ENCODE measurements at regions not wholly inside any gene's neighbourhood (a gene's known extent, or its start where the extent isn't known, plus 50 kb on each side); places are given as distances from the start of the nearest gene placed in this dataset.

DNA sequence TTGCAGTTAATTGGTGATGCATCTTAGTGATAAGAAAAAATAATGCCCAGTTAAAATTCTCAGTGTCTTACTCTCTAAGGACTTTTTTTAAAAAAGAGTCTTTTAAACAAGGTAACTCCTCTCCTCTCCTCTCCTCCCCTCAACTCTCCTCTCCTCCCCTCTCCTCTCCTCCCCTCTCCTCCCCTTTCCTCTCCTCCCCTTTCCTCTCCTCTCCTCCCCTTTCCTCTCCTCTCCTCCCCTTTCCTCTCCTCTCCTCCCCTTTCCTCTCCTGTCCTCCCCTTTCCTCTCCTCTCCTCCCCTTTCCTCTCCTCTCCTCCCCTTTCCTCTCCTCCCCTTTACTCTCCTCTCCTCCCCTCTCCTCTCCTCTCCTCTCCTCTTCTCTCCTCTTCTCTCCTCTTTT lies 675.9 kb upstream of the RBFOX1 start:
- TF ChIP-seq, protein P1, sequence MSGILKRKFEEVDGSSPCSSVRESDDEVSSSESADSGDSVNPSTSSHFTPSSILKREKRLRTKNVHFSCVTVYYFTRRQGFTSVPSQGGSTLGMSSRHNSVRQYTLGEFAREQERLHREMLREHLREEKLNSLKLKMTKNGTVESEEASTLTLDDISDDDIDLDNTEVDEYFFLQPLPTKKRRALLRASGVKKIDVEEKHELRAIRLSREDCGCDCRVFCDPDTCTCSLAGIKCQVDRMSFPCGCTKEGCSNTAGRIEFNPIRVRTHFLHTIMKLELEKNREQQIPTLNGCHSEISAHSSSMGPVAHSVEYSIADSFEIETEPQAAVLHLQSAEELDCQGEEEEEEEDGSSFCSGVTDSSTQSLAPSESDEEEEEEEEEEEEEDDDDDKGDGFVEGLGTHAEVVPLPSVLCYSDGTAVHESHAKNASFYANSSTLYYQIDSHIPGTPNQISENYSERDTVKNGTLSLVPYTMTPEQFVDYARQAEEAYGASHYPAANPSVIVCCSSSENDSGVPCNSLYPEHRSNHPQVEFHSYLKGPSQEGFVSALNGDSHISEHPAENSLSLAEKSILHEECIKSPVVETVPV (CRISPR knock-in tag; IDR thresholded peaks at IDR 0.05) = no peak
- TF ChIP-seq ZFP3 (CRISPR knock-in tag; IDR thresholded peaks at IDR 0.05) (no peak), PPARA (CRISPR knock-in tag; IDR thresholded peaks at IDR 0.05; ENCODE audit: borderline replicate concordance) (no peak)
- TF ChIP-seq, protein P2, sequence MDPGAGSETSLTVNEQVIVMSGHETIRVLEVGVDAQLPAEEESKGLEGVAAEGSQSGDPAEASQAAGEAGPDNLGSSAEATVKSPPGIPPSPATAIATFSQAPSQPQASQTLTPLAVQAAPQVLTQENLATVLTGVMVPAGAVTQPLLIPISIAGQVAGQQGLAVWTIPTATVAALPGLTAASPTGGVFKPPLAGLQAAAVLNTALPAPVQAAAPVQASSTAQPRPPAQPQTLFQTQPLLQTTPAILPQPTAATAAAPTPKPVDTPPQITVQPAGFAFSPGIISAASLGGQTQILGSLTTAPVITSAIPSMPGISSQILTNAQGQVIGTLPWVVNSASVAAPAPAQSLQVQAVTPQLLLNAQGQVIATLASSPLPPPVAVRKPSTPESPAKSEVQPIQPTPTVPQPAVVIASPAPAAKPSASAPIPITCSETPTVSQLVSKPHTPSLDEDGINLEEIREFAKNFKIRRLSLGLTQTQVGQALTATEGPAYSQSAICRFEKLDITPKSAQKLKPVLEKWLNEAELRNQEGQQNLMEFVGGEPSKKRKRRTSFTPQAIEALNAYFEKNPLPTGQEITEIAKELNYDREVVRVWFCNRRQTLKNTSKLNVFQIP (CRISPR knock-in tag; IDR thresholded peaks at IDR 0.05; ENCODE audit: borderline replicate concordance, low read depth) = no peak
- TF ChIP-seq, protein P3, sequence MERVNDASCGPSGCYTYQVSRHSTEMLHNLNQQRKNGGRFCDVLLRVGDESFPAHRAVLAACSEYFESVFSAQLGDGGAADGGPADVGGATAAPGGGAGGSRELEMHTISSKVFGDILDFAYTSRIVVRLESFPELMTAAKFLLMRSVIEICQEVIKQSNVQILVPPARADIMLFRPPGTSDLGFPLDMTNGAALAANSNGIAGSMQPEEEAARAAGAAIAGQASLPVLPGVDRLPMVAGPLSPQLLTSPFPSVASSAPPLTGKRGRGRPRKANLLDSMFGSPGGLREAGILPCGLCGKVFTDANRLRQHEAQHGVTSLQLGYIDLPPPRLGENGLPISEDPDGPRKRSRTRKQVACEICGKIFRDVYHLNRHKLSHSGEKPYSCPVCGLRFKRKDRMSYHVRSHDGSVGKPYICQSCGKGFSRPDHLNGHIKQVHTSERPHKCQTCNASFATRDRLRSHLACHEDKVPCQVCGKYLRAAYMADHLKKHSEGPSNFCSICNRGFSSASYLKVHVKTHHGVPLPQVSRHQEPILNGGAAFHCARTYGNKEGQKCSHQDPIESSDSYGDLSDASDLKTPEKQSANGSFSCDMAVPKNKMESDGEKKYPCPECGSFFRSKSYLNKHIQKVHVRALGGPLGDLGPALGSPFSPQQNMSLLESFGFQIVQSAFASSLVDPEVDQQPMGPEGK (CRISPR knock-in tag; IDR thresholded peaks at IDR 0.05; ENCODE audit: borderline replicate concordance) = no peak

Data from SK-N-SH treated with all-trans-retinoic acid at 6 μM for 48 hours (cell line).